VCaP (cell line): ENCODE measurements at regions not wholly inside any gene's neighbourhood (a gene's known extent, or its start where the extent isn't known, plus 50 kb on each side); places are given as distances from the start of the nearest gene placed in this dataset.

Source experiments
- H3K27ac ChIP-seq: fragments of 450-650 bp; 2 replicates; pipeline ENCODE4 v1.5.1; 2017
- TF ChIP-seq, protein P1 (sequence below): fragments of 450-650 bp; conservative IDR thresholded peaks from 2 replicates; pipeline ENCODE4 v1.5.1; 2017; ENCODE audit warnings: mild to moderate bottlenecking, moderate library complexity

DNA sequence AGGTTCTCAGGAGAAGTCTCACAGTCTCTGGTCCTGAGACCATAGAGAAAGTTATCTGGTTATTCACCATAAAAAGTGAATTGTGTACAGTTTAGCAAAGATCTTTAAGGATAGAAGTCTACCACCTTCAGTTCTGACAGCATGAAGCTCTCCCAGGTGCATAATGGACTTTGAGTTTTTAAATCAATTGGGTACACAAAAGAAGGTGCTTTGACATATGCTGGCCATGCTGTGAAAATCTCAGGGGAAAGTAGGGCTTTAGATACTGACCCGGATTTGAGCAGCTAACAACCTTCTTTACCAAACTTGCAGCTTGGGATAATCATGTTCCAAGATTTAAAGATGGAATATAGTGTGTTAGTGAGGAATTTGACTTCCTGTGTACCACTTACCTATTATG is 264.2 kb downstream of the ZSWIM6 start:
- TF ChIP-seq, protein P1, sequence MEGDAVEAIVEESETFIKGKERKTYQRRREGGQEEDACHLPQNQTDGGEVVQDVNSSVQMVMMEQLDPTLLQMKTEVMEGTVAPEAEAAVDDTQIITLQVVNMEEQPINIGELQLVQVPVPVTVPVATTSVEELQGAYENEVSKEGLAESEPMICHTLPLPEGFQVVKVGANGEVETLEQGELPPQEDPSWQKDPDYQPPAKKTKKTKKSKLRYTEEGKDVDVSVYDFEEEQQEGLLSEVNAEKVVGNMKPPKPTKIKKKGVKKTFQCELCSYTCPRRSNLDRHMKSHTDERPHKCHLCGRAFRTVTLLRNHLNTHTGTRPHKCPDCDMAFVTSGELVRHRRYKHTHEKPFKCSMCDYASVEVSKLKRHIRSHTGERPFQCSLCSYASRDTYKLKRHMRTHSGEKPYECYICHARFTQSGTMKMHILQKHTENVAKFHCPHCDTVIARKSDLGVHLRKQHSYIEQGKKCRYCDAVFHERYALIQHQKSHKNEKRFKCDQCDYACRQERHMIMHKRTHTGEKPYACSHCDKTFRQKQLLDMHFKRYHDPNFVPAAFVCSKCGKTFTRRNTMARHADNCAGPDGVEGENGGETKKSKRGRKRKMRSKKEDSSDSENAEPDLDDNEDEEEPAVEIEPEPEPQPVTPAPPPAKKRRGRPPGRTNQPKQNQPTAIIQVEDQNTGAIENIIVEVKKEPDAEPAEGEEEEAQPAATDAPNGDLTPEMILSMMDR: no peak
- no peak overlapping the region for H3K27ac ChIP-seq

DNA sequence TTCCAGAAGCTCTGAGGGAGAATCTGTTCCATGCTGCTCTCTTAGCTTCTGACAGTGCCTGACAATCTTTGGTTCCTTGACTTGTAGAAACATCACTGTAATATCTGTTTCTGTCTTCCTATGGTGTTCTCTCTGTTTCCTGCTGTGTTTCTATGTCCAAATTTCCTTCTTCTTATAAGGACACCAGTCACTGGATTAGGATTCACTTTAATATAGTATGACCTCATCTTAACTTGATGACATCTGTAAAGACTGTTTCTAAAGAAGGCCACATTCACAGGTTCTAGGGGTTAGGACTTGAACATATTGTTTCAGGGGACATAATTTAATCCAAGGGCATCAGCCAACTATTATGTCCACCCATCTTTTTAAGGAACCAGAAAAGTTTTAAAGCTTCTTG is 265.6 kb downstream of the ZSWIM6 start:
- H3K27ac ChIP-seq: peak overlapping the region; percentile 95
- TF ChIP-seq, protein P1: no peak

GRCh38 chr5:61598126-61598525 is 266.1 kb downstream of the ZSWIM6 start:
- peak overlapping the region; percentile 95 for H3K27ac ChIP-seq
- TF ChIP-seq, protein P1: no peak

DNA sequence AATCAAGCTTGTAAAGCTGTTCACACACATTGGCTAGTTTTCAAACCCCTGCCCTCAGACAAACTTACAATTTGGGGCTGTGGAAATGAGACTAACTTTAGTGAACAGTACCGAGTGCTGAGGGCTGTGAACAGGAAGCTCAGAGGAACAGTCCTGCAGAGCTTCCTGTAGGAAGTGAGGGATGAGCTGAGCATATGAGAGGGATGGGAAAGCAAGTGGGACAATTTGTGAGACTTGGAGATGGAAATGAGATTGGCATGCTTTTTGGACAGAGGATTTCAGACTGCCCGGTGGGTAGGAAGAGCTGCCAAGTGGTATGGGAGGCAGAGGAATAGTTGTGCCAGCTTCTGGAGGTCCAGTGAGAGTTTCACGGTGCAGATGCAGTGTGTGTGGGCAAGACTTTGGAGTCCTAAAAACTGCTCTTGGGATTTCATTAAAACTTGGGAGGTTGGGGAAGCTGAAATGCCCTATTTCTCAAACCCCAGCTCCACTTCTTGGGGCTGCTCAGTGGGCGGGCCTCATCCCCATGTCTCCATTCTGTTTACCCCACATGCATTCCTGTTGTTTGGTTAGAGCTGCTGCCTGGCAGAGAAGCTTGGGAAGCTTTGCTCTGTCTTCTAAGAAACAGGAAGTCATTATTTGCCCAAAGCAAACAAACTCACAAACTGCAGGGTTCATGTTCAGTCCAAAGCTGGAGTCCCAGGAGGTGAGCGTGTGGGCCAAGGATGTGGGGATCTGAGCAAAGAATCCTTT is 267.5 kb downstream of the ZSWIM6 start:
- peak overlapping the region; percentile 95 for H3K27ac ChIP-seq
- TF ChIP-seq, protein P1: no peak

- H3K27ac ChIP-seq: peak overlapping the region; percentile 95
- TF ChIP-seq, protein P1: no peak
Observed at GRCh38 chr5:61600123-61600444, 268.0 kb downstream of the ZSWIM6 start.

GRCh38 chr5:61600945-61601511 is 269.0 kb downstream of the ZSWIM6 start:
- peak overlapping the region; percentile 95 for H3K27ac ChIP-seq
- TF ChIP-seq, protein P1: no peak

DNA sequence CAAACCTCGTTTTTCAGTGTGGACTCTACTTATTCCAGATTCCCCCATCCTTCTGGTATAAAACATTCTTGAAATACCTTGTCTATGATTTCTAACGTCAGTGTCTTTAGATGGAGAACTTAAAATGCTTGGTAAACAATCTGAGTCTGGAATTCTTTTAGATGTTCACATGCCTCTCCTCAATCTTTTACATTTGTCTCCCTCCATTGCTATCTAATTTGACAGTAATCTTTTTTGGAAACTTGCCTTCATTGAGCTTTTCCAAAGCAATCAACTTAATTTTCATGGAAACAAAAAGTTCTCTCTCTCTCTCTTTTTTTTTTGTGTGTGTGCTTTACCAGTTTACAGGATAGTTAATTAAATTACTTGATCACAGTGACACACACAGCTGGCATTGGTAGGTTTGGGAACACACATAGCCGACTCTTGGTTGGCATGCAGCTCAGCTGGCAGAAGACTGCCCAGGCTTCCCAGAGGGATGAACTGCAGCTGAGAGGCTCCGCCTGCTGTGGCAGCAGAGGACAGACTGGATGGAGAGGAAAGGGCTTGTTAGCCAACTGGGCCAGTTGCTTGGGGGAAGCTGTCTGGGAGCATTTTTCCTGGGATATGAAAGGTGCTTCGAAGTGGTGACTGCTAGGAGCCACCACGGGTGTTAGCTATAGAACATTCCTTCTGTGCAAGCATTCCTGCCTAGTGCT is 271.3 kb downstream of the ZSWIM6 start:
- TF ChIP-seq, protein P1: peak; percentile 32
- peak overlapping the region; percentile 41 for H3K27ac ChIP-seq
